ENCODE measurements at regions not wholly inside any gene's neighbourhood (a gene's known extent, or its start where the extent isn't known, plus 50 kb on each side); places are given as distances from the start of the nearest gene placed in this dataset.

DNA sequence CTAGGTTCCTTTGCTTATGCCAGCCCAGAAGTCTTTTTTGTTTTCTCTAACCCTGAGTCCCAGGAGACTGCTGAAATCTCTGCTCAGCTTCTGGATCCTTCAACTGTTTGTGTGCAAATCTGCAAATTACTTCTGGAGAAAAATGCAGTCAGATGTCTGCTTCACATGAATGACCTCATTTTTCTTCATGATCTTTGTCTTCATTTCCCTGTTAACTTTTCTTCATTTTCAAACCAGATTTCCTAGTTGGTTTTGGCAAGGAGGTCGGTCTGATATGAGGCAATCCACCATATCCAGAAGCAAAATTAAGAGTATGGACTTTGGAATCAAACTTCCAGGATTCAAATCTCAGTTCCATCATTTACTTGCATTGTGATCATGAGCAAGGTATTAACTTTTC is 66.8 kb downstream of the ZNF503 start (continued):
- TF ChIP-seq BACH1 (IDR thresholded peaks at IDR 0.05; ENCODE audit: borderline replicate concordance): no peak
- no peak for TF ChIP-seq GABPA (IDR thresholded peaks at IDR 0.05; ENCODE audit: low read depth)
- TF ChIP-seq, protein P1, sequence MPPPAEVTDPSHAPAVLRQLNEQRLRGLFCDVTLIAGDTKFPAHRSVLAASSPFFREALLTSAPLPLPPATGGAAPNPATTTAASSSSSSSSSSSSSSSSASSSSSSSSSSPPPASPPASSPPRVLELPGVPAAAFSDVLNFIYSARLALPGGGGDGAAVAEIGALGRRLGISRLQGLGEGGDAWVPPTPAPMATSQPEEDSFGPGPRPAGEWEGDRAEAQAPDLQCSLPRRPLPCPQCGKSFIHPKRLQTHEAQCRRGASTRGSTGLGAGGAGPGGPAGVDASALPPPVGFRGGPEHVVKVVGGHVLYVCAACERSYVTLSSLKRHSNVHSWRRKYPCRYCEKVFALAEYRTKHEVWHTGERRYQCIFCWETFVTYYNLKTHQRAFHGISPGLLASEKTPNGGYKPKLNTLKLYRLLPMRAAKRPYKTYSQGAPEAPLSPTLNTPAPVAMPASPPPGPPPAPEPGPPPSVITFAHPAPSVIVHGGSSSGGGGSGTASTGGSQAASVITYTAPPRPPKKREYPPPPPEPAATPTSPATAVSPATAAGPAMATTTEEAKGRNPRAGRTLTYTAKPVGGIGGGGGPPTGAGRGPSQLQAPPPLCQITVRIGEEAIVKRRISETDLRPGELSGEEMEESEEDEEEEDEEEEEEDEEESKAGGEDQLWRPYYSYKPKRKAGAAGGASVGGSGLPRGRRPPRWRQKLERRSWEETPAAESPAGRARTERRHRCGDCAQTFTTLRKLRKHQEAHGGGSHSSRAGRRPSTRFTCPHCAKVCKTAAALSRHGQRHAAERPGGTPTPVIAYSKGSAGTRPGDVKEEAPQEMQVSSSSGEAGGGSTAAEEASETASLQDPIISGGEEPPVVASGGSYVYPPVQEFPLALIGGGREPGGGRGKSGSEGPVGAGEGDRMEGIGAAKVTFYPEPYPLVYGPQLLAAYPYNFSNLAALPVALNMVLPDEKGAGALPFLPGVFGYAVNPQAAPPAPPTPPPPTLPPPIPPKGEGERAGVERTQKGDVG (CRISPR knock-in tag; IDR thresholded peaks at IDR 0.05): no peak
- TF ChIP-seq, protein P2, sequence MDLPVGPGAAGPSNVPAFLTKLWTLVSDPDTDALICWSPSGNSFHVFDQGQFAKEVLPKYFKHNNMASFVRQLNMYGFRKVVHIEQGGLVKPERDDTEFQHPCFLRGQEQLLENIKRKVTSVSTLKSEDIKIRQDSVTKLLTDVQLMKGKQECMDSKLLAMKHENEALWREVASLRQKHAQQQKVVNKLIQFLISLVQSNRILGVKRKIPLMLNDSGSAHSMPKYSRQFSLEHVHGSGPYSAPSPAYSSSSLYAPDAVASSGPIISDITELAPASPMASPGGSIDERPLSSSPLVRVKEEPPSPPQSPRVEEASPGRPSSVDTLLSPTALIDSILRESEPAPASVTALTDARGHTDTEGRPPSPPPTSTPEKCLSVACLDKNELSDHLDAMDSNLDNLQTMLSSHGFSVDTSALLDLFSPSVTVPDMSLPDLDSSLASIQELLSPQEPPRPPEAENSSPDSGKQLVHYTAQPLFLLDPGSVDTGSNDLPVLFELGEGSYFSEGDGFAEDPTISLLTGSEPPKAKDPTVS (IDR thresholded peaks at IDR 0.05; ENCODE audit: low read depth, low read length): no peak

DNA sequence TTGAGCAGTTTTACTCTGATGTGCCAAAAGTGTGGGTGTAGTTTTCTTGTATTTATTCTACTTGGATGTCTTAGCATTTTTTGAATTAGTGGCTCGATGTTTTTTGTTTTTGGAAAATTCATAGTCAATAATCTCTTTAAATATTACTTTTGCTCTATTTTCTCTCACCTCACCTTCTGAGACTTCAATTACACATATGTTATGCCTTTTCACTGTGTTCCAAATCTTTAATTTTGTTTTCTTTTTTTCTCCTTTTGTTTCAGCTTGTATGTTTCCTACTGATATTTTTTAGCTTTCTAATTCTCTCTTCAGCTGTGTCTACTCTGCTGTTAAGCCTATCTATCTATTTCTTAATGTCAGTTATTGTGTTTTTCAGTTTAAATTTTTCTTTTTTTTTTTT is 69.5 kb downstream of the ZNF503 start:
- H3K4me2 ChIP-seq (ENCODE audit: control insufficient read depth, insufficient read depth): no peak overlapping the region
- CTCF ChIA-PET: no interaction called here
- TF ChIP-seq ATF7 (IDR thresholded peaks at IDR 0.05; ENCODE audit: low read depth) (no peak), RELA (IDR thresholded peaks at IDR 0.05; ENCODE audit: borderline replicate concordance, partially characterized antibody) (no peak)
- TF ChIP-seq, protein P3, sequence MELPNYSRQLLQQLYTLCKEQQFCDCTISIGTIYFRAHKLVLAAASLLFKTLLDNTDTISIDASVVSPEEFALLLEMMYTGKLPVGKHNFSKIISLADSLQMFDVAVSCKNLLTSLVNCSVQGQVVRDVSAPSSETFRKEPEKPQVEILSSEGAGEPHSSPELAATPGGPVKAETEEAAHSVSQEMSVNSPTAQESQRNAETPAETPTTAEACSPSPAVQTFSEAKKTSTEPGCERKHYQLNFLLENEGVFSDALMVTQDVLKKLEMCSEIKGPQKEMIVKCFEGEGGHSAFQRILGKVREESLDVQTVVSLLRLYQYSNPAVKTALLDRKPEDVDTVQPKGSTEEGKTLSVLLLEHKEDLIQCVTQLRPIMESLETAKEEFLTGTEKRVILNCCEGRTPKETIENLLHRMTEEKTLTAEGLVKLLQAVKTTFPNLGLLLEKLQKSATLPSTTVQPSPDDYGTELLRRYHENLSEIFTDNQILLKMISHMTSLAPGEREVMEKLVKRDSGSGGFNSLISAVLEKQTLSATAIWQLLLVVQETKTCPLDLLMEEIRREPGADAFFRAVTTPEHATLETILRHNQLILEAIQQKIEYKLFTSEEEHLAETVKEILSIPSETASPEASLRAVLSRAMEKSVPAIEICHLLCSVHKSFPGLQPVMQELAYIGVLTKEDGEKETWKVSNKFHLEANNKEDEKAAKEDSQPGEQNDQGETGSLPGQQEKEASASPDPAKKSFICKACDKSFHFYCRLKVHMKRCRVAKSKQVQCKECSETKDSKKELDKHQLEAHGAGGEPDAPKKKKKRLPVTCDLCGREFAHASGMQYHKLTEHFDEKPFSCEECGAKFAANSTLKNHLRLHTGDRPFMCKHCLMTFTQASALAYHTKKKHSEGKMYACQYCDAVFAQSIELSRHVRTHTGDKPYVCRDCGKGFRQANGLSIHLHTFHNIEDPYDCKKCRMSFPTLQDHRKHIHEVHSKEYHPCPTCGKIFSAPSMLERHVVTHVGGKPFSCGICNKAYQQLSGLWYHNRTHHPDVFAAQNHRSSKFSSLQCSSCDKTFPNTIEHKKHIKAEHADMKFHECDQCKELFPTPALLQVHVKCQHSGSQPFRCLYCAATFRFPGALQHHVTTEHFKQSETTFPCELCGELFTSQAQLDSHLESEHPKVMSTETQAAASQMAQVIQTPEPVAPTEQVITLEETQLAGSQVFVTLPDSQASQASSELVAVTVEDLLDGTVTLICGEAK (IDR thresholded peaks at IDR 0.05; ENCODE audit: borderline replicate concordance): no peak
- no peak overlapping the region for H3K4me3 ChIP-seq
- H3K4me1 ChIP-seq (ENCODE audit: control insufficient read depth, insufficient read depth, low read length): no peaks in the 10 kb centered on the region
- H2AFZ ChIP-seq (ENCODE audit: control insufficient read depth, low read depth, low read length): no peak overlapping the region
- no peaks in the 10 kb centered on the region for H3K79me2 ChIP-seq (ENCODE audit: control insufficient read depth, insufficient read depth, low read length)
- ATAC-seq: no peak
- DNase-seq (ENCODE audit: low read depth, low spot score): no peak
- in situ Hi-C loops (cut with MboI) (no loop called here), intact Hi-C loops (cut with micrococcal nuclease; ENCODE audit: unreplicated experiment) (no loop called here)
- no peaks in the 10 kb centered on the region for H4K20me1 ChIP-seq (ENCODE audit: control insufficient read depth, insufficient read depth)
- no TSS peak for BruUV-seq (replicated peaks)
- no peak overlapping the region for H3K9ac ChIP-seq (ENCODE audit: control insufficient read depth, insufficient read depth, low read length)
- SMC1A ChIA-PET (ENCODE audit: uncharacterized antibody, unreplicated experiment): no interaction called here
- no peaks in the 10 kb centered on the region for H3K27me3 ChIP-seq (replicated peaks in 1 of 2; ENCODE audit: control insufficient read depth in 2 of 2, insufficient read depth in 2 of 2, low read length in 1 of 2)
- no peak for FAIRE-seq
- POLR2A ChIA-PET: no interaction called here
- 78% methylated on average over 1 of the region's 1 CpG for WGBS (ENCODE audit: insufficient coverage, insufficient replicate concordance, low lambda C conversion rate, missing lambda C conversion rate)
- no peaks in the 10 kb centered on the region for H3K36me3 ChIP-seq (ENCODE audit: control insufficient read depth in 2 of 2, insufficient read depth in 2 of 2, low read length in 1 of 2)
- RAD21 ChIA-PET (ENCODE audit: unreplicated experiment): no interaction called here
- no peak overlapping the region for H3K27ac ChIP-seq (ENCODE audit: control insufficient read depth, insufficient read depth)
- no peaks in the 10 kb centered on the region; the same call in 1 of the 3 replicates for H3K9me3 ChIP-seq (replicated peaks; ENCODE audit: control insufficient read depth, insufficient read depth, low read length)

Data from GM12878 (cell line).